ENCODE measurements at regions not wholly inside any gene's neighbourhood (a gene's known extent, or its start where the extent isn't known, plus 50 kb on each side); places are given as distances from the start of the nearest gene placed in this dataset.

GRCh38 chr18:1691863-1692262, 787.2 kb downstream of the ADCYAP1 start:
- H3K4me1 Mint-ChIP-seq (ENCODE audit: low read depth, unreplicated experiment) = no peaks in the 10 kb centered on the region
- no peak overlapping the region for H3K27ac Mint-ChIP-seq (ENCODE audit: unreplicated experiment)
- CTCF ChIA-PET = interaction anchor here (1.6 kb wide), 1 partner anchor 28 kb away, joined by 10 read pairs; no protein-coding TSS in a partner anchor

GRCh38 chr18:1708006-1708405, 803.3 kb downstream of the ADCYAP1 start:
- Mint-ChIP-seq H3K27me3 (ENCODE audit: insufficient read depth, unreplicated experiment) (no peaks in the 10 kb centered on the region), H3K9me3 (ENCODE audit: unreplicated experiment) (no peaks in the 10 kb centered on the region), H3K4me1 (ENCODE audit: low read depth, unreplicated experiment) (no peaks in the 10 kb centered on the region), H3K36me3 (ENCODE audit: insufficient read depth, unreplicated experiment) (no peaks in the 10 kb centered on the region), H3K27ac (ENCODE audit: unreplicated experiment) (no peak overlapping the region), H3K4me3 (ENCODE audit: unreplicated experiment) (no peak overlapping the region)
- BruUV-seq (replicated peaks) = no TSS peak
- CTCF ChIA-PET = no interaction called here
- Histone ChIP-seq H3K36me3 (ENCODE audit: control insufficient read depth, insufficient read depth, low read length) (no peaks in the 10 kb centered on the region), H3K27me3 (replicated peaks; ENCODE audit: control insufficient read depth, insufficient read depth, low read length) (no peaks in the 10 kb centered on the region), H3K4me3 (ENCODE audit: low read depth, low read length) (no peak overlapping the region), H3K9me3 (no peaks in the 10 kb centered on the region), H3K4me1 (no peaks in the 10 kb centered on the region)
- DNase-seq = no peak
- intact Hi-C loops (cut with micrococcal nuclease; ENCODE audit: unreplicated experiment) = no loop called here
- POLR2A ChIA-PET = no interaction called here
- TF ChIP-seq CTCF (IDR thresholded peaks at IDR 0.05; ENCODE audit: insufficient read depth in 1 of 2, low read depth in 1 of 2, low read length in 1 of 2, severe bottlenecking in 1 of 2, unreplicated experiment in 1 of 2) = no peak

More at GRCh38 chr18:1691863-1692262, 787.2 kb downstream of the ADCYAP1 start:
- no peak for TF ChIP-seq CTCF (IDR thresholded peaks at IDR 0.05; ENCODE audit: insufficient read depth in 1 of 2, low read depth in 1 of 2, low read length in 1 of 2, severe bottlenecking in 1 of 2, unreplicated experiment in 1 of 2)
- Mint-ChIP-seq H3K27me3 (ENCODE audit: insufficient read depth, unreplicated experiment) (peaks cover 2% of the 10 kb centered on the region), H3K36me3 (ENCODE audit: insufficient read depth, unreplicated experiment) (no peaks in the 10 kb centered on the region), H3K9me3 (ENCODE audit: unreplicated experiment) (no peaks in the 10 kb centered on the region), H3K4me3 (ENCODE audit: unreplicated experiment) (no peak overlapping the region)
- POLR2A ChIA-PET = no interaction called here
- H3K4me3 ChIP-seq (ENCODE audit: low read depth, low read length) = no peak overlapping the region
- intact Hi-C loops (cut with micrococcal nuclease; ENCODE audit: unreplicated experiment) = no loop called here
- BruUV-seq (replicated peaks) = no TSS peak
- H3K4me1 ChIP-seq = no peaks in the 10 kb centered on the region
- H3K36me3 ChIP-seq (ENCODE audit: control insufficient read depth, insufficient read depth, low read length) = no peaks in the 10 kb centered on the region
- H3K9me3 ChIP-seq = no peaks in the 10 kb centered on the region
- no peaks in the 10 kb centered on the region for H3K27me3 ChIP-seq (replicated peaks; ENCODE audit: control insufficient read depth, insufficient read depth, low read length)
- no peak for DNase-seq

GRCh38 chr18:1710114-1710513, 805.4 kb downstream of the ADCYAP1 start:
- CTCF ChIA-PET = no interaction called here
- POLR2A ChIA-PET = no interaction called here
- H3K9me3 Mint-ChIP-seq (ENCODE audit: unreplicated experiment) = no peaks in the 10 kb centered on the region
- H3K27me3 Mint-ChIP-seq (ENCODE audit: insufficient read depth, unreplicated experiment) = no peaks in the 10 kb centered on the region
- H3K36me3 Mint-ChIP-seq (ENCODE audit: insufficient read depth, unreplicated experiment) = no peaks in the 10 kb centered on the region
- no TSS peak for BruUV-seq (replicated peaks)
- Histone ChIP-seq H3K36me3 (ENCODE audit: control insufficient read depth, insufficient read depth, low read length) (no peaks in the 10 kb centered on the region), H3K4me3 (ENCODE audit: low read depth, low read length) (no peak overlapping the region), H3K27me3 (replicated peaks; ENCODE audit: control insufficient read depth, insufficient read depth, low read length) (no peaks in the 10 kb centered on the region), H3K4me1 (no peaks in the 10 kb centered on the region), H3K9me3 (no peaks in the 10 kb centered on the region)
- TF ChIP-seq CTCF (IDR thresholded peaks at IDR 0.05; ENCODE audit: insufficient read depth in 1 of 2, low read depth in 1 of 2, low read length in 1 of 2, severe bottlenecking in 1 of 2, unreplicated experiment in 1 of 2) = no peak
- no peak overlapping the region for H3K27ac Mint-ChIP-seq (ENCODE audit: unreplicated experiment)
- intact Hi-C loops (cut with micrococcal nuclease; ENCODE audit: unreplicated experiment) = no loop called here
- no peaks in the 10 kb centered on the region for H3K4me1 Mint-ChIP-seq (ENCODE audit: low read depth, unreplicated experiment)
- no peak overlapping the region for H3K4me3 Mint-ChIP-seq (ENCODE audit: unreplicated experiment)
- no peak for DNase-seq

Data from Caco-2 (cell line).